ENCODE measurements at regions not wholly inside any gene's neighbourhood (a gene's known extent, or its start where the extent isn't known, plus 50 kb on each side); places are given as distances from the start of the nearest gene placed in this dataset.

DNA sequence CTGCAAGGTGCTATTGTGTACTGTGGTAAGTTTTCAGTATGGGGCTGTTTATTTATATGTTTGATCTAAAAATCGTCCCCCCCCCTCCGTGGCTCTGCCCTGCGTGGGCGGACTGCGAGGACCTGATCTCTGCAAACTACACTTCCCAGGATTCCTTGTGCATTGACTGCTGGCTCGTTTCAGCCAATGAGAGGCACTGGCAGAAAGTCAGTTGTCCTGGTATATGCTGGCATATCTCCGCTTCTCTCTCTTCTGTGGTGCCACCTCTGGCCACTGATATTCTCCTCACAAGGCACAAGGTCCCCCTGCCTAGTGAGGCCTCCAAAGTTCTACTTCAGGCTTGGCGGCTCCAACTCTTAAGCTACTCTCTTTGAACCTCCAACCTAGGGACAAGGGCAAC, 168.8 kb upstream of the ZFP42 start:
- Mint-ChIP-seq H3K4me1 (ENCODE audit: low read depth) (no peaks in the 10 kb centered on the region), H3K36me3 (ENCODE audit: low read depth) (no peaks in the 10 kb centered on the region)

DNA sequence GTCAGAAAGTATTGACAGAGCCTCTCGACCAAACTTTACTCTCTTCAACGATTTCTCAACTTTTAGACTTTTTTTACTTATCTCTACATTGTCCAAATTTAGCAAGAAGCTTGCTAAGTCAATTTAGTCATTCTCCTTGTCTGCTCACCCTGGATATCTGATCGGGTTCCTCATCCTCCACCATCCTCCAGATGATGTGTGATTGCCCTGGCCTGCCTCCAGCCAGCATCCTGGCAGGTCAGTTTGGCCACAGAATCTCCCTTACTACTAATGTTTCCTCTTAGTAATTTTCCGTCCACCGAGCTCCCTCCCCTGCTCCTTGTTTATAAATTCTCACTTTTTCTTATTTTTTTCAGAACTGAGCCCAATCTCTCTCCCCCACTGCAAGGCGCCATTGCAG, 167.9 kb upstream of the ZFP42 start:
- H3K27me3 Mint-ChIP-seq (ENCODE audit: low read depth): no peaks in the 10 kb centered on the region

More for the DNA sequence above, 168.8 kb upstream of the ZFP42 start:
- H3K9me3 Mint-ChIP-seq: peaks cover 18% of the 10 kb centered on the region
- H3K4me3 Mint-ChIP-seq: no peak overlapping the region
- no peak overlapping the region for H3K27ac Mint-ChIP-seq
- no peaks in the 10 kb centered on the region for H3K27me3 Mint-ChIP-seq (ENCODE audit: low read depth)

DNA sequence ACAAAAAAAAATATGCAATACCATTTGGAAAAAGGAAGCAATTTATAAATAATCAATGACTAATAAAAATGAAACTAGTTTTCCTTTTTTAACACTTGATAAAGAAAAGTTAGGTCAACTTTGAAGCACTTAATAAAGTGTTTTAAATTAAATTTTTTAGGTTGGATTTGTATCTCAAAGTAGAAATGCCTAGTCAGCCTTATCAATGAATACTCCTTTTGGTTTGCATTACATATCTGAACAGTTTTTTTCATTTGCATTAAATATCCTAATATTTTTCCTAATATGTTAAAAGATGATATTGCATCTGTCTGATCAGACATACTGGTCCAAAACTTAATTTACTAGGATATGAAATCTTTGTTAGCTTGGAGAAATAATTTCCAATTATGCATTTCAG, 155.8 kb upstream of the ZFP42 start:
- Mint-ChIP-seq H3K27me3 (ENCODE audit: low read depth) (no peaks in the 10 kb centered on the region), H3K27ac (no peak overlapping the region), H3K4me1 (ENCODE audit: low read depth) (no peaks in the 10 kb centered on the region), H3K9me3 (peaks cover 28% of the 10 kb centered on the region), H3K4me3 (no peak overlapping the region), H3K36me3 (ENCODE audit: low read depth) (no peaks in the 10 kb centered on the region)

More for the DNA sequence above, 167.9 kb upstream of the ZFP42 start:
- Mint-ChIP-seq H3K36me3 (ENCODE audit: low read depth) (no peaks in the 10 kb centered on the region), H3K4me1 (ENCODE audit: low read depth) (no peaks in the 10 kb centered on the region), H3K4me3 (no peak overlapping the region), H3K9me3 (peaks cover 18% of the 10 kb centered on the region), H3K27ac (no peak overlapping the region)

- H3K4me1 Mint-ChIP-seq (ENCODE audit: low read depth): no peaks in the 10 kb centered on the region
- no peaks in the 10 kb centered on the region for H3K36me3 Mint-ChIP-seq (ENCODE audit: low read depth)
- H3K9me3 Mint-ChIP-seq: peaks cover 28% of the 10 kb centered on the region
- H3K27ac Mint-ChIP-seq: no peak overlapping the region
- H3K27me3 Mint-ChIP-seq (ENCODE audit: low read depth): no peaks in the 10 kb centered on the region
- no peak overlapping the region for H3K4me3 Mint-ChIP-seq
These were observed 154.8 kb upstream of the ZFP42 start for GRCh38 chr4:187840814-187841213.

- Mint-ChIP-seq H3K36me3 (ENCODE audit: low read depth) (no peaks in the 10 kb centered on the region), H3K27ac (no peak overlapping the region), H3K27me3 (ENCODE audit: low read depth) (no peaks in the 10 kb centered on the region), H3K9me3 (peaks cover 21% of the 10 kb centered on the region), H3K4me1 (ENCODE audit: low read depth) (no peaks in the 10 kb centered on the region), H3K4me3 (no peak overlapping the region)
These were observed 145.9 kb upstream of the ZFP42 start for GRCh38 chr4:187849556-187850225.

DNA sequence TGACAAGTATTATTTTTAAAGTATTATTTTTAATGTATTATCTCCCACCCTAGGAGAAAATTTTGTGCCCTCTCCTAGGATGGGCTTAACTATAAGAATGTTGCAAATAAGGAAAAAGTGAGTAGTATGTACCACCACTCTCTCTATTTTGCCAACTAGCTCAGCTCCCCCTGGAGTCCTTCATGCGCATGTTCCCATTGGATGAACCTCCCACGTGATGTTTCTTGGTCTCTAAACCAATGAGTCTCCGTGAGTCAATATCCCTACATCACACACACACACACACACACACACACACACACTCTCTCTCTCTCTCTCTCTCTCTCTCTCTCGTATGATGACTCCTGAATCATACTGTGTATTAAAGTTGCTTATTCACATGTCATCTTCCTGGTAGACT, 129.7 kb upstream of the ZFP42 start:
- H3K27me3 Mint-ChIP-seq (ENCODE audit: low read depth): no peaks in the 10 kb centered on the region
- H3K4me1 Mint-ChIP-seq (ENCODE audit: low read depth): no peaks in the 10 kb centered on the region
- no peak overlapping the region for H3K4me3 Mint-ChIP-seq
- H3K27ac Mint-ChIP-seq: no peak overlapping the region
- no peaks in the 10 kb centered on the region for H3K36me3 Mint-ChIP-seq (ENCODE audit: low read depth)
- peaks cover 23% of the 10 kb centered on the region for H3K9me3 Mint-ChIP-seq

GRCh38 chr4:187883049-187883448, 112.5 kb upstream of the ZFP42 start:
- Mint-ChIP-seq H3K9me3 (peaks cover 39% of the 10 kb centered on the region), H3K27me3 (ENCODE audit: low read depth) (no peaks in the 10 kb centered on the region), H3K36me3 (ENCODE audit: low read depth) (no peaks in the 10 kb centered on the region), H3K27ac (no peak overlapping the region), H3K4me1 (ENCODE audit: low read depth) (no peaks in the 10 kb centered on the region), H3K4me3 (no peak overlapping the region)

GRCh38 chr4:187883836-187884475, 111.6 kb upstream of the ZFP42 start:
- Mint-ChIP-seq H3K36me3 (ENCODE audit: low read depth) (no peaks in the 10 kb centered on the region), H3K4me1 (ENCODE audit: low read depth) (no peaks in the 10 kb centered on the region), H3K27me3 (ENCODE audit: low read depth) (no peaks in the 10 kb centered on the region), H3K4me3 (no peak overlapping the region), H3K9me3 (peaks cover 33% of the 10 kb centered on the region), H3K27ac (no peak overlapping the region)

DNA sequence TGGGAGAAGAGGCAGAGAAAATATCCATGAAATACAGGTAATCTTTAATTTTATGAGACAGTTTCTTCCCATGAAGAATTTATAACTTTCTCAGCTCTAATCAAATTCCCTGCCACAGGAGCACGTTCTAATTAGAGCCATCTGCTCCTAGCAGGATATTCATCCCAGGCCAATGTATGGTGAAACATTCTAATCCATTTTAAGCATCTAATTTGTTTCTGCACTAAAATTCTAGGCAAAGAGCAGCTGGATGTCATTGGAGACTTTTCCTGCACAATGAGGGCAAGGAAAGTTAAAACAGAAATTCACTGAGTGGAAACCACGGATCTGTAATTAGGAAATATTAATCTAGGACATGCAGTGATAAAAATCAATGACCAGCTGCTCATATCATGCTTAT, 107.7 kb upstream of the ZFP42 start:
- Mint-ChIP-seq H3K36me3 (ENCODE audit: low read depth) (no peaks in the 10 kb centered on the region), H3K27me3 (ENCODE audit: low read depth) (no peaks in the 10 kb centered on the region), H3K4me1 (ENCODE audit: low read depth) (no peaks in the 10 kb centered on the region), H3K27ac (no peak overlapping the region), H3K4me3 (no peak overlapping the region), H3K9me3 (peaks cover 39% of the 10 kb centered on the region)

DNA sequence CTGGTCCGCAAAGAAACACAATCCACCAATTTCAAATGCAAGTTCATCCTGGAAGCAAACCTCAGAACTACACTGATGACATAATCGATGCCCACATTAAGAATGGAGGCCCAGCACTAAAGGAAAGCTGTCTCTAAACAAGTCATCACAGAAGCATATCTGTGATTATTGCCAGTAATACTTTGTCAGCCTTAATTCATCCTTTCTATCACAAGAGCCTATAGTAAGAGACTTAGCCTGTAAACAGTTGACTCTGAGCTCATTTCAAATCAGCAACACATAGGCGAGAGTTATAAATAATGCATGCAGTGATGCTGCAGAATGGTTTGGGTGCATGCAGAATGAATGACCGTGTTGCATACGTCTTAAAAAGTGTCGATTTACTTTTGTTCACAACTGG, 105.9 kb upstream of the ZFP42 start:
- H3K27me3 Mint-ChIP-seq (ENCODE audit: low read depth): no peaks in the 10 kb centered on the region
- no peaks in the 10 kb centered on the region for H3K36me3 Mint-ChIP-seq (ENCODE audit: low read depth)
- no peaks in the 10 kb centered on the region for H3K4me1 Mint-ChIP-seq (ENCODE audit: low read depth)
- H3K9me3 Mint-ChIP-seq: peaks cover 32% of the 10 kb centered on the region
- no peak overlapping the region for H3K4me3 Mint-ChIP-seq
- H3K27ac Mint-ChIP-seq: no peak overlapping the region

DNA sequence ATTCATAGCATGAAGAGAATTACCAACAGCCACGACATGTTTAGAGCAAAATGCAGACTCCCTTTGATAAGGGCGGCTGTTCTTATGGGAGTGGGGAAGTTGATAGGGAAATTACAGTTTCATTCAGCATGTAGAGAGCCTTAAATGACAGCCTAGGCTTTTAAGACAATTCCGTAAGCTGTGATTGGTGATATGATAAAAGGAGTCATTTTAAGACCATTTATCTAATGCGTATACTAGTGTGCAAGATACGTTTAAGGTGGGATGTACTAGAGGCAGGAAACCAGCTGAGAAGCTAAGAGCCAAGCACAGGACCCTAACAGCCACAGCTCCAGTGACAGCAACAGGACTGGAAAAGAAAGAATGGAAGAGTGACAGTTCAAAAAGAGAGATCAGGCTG, 102.2 kb upstream of the ZFP42 start:
- peaks cover 21% of the 10 kb centered on the region for H3K9me3 Mint-ChIP-seq
- H3K36me3 Mint-ChIP-seq (ENCODE audit: low read depth): no peaks in the 10 kb centered on the region
- H3K4me3 Mint-ChIP-seq: no peak overlapping the region
- H3K27me3 Mint-ChIP-seq (ENCODE audit: low read depth): no peaks in the 10 kb centered on the region
- H3K27ac Mint-ChIP-seq: no peak overlapping the region
- H3K4me1 Mint-ChIP-seq (ENCODE audit: low read depth): no peaks in the 10 kb centered on the region

DNA sequence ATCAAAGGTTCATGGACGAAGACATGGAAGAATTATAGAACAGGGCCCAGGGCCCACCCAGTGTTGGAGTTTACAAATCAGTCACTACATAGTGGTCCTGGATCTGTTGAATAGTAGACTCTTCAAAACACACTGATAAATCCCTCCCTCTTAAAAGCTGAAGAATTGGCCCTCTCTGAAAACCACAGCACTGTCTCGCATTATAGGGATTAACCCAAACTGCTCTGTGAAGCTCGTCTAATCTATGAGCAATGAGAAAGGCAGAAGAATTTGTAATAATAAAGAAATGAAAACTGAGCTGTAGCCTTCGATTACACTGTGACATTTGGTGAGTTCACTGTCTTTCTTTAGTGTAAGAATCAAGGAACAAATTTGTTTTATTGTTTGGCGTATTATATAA, 92.5 kb upstream of the ZFP42 start:
- Mint-ChIP-seq H3K9me3 (peaks cover 10% of the 10 kb centered on the region), H3K36me3 (ENCODE audit: low read depth) (no peaks in the 10 kb centered on the region), H3K4me1 (ENCODE audit: low read depth) (no peaks in the 10 kb centered on the region), H3K4me3 (no peak overlapping the region), H3K27ac (no peak overlapping the region), H3K27me3 (ENCODE audit: low read depth) (no peaks in the 10 kb centered on the region)

DNA sequence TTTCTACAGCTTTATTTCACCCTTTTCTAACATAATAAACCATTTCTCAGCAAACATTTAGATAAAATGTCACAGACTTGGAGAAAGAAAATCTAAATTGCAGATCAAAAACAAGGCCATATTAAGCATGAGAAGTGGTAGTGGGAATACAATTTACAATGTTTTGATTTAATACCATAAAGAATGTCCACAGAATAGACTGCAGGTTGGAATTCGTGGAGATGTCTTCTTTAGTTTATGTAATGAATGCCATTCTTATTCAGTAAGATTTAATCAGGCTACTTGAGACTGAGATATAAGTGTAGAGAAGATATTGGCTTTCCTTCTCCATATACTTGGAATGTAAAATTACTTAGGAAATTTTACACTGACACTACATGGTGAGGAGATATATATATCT, 91.9 kb upstream of the ZFP42 start:
- H3K9me3 Mint-ChIP-seq: peaks cover 10% of the 10 kb centered on the region
- H3K27me3 Mint-ChIP-seq (ENCODE audit: low read depth): no peaks in the 10 kb centered on the region
- no peaks in the 10 kb centered on the region for H3K4me1 Mint-ChIP-seq (ENCODE audit: low read depth)
- no peaks in the 10 kb centered on the region for H3K36me3 Mint-ChIP-seq (ENCODE audit: low read depth)
- H3K27ac Mint-ChIP-seq: no peak overlapping the region
- no peak overlapping the region for H3K4me3 Mint-ChIP-seq

DNA sequence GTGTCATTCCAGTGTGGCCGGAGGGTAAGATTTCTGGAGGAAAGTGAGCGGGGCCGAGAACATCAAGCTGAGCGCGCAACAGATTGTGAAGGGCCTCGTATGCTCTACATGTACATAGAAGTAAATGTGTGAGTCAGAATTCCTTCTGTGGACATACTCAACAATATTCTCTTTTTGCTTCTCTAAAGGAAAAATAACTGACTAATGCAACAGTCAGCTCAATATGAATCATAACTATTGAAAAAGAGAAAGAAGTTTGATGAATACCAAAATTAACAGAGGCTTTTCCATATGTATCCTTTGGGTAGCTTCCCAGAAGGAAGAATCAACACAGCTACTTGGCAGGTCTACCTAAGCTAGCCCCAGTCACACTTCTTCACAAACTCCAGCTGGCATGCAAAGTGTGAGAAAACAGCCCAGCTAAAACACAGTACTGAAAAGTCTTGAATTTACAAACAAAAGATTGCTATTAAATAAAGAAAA, 87.5 kb upstream of the ZFP42 start:
- Mint-ChIP-seq H3K4me3 (no peak overlapping the region), H3K27ac (no peak overlapping the region), H3K27me3 (ENCODE audit: low read depth) (no peaks in the 10 kb centered on the region), H3K4me1 (ENCODE audit: low read depth) (no peaks in the 10 kb centered on the region), H3K9me3 (peaks cover 9% of the 10 kb centered on the region), H3K36me3 (ENCODE audit: low read depth) (no peaks in the 10 kb centered on the region)

DNA sequence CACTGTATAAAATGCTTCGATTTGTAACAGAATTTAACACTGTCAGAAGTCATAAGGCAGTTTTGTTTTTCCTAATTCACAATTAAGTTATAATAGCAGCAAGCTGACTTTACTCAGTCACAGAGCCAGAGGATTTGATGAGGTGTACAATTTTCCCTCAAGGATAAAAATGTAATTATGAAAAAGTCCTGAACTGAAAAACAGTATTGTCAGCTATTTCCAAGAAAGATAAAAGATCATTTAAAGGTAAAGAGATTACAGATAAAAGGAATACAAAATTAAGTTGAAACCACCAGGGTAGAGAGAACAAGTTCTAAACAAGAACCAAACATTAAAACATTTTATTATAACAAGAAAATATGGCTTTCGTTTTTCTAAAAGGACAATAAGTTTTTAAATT, 86.8 kb upstream of the ZFP42 start:
- Mint-ChIP-seq H3K27ac (no peak overlapping the region), H3K27me3 (ENCODE audit: low read depth) (no peaks in the 10 kb centered on the region), H3K4me3 (no peak overlapping the region), H3K9me3 (peaks cover 10% of the 10 kb centered on the region), H3K36me3 (ENCODE audit: low read depth) (no peaks in the 10 kb centered on the region), H3K4me1 (ENCODE audit: low read depth) (no peaks in the 10 kb centered on the region)

Measured in T-helper 1 cell treated with Interleukin-12 subunit alpha and Interleukin-12 subunit beta and Interleukin-4 antibody, amounts not matched to agents 30 μg/mL and 1 μg/mL, for 36 hours (primary cell).